GM19035 (cell line): ENCODE measurements at regions not wholly inside any gene's neighbourhood (a gene's known extent, or its start where the extent isn't known, plus 50 kb on each side); places are given as distances from the start of the nearest gene placed in this dataset.
"Not testable (repeated sequence)": the region's sequence is repeated elsewhere in the genome, so short reads cannot be mapped to it uniquely, and the experiment has no call there.

Experiments
- ATAC-seq: cut with Tn5 transposase; IDR thresholded peaks from one replicate; pipeline ENCODE4 v1.9.1; 2021; ENCODE audit not compliant: unreplicated experiment

GRCh38 chr9:99472240-99472915 is 250.3 kb downstream of the SEC61B start:
- no peak for ATAC-seq

- ATAC-seq = no peak
Observed at GRCh38 chr9:99472916-99473245, 250.8 kb downstream of the SEC61B start.

GRCh38 chr9:99474186-99474585 is 252.1 kb downstream of the SEC61B start:
- ATAC-seq = no peak

DNA sequence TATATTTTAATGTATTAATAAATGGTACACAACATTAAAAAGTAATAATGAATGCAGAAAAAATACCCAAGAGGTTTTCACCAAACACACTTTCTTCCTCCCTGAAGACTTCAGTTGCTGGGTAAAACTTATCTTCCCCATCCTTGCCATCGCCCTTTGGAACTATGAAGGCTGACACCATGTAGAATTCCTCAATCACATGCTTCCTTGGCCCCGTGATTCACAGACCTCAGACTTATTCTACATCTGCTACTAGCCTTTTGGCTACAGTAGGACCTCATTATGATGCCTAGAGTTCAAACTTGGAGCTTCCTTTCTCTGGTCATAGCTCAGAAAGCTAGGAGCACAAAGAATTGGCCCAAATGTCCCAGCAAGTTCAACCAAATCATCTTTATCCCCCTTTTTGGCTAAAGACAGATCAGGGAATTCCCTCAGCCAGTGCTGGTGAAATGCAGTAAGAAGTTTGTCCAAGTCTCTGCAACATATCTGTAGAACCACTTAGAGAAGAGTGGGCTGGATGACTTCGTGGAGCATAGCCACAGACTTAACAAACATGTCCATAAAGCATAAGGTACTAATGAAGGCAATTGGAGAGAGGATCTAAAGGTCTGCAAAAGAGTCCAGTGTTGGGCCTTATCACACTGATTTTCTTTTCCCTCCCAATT is 253.5 kb downstream of the SEC61B start:
- no peak for ATAC-seq

- no peak for ATAC-seq
Observed at GRCh38 chr9:99478469-99479027, 256.5 kb downstream of the SEC61B start.

DNA sequence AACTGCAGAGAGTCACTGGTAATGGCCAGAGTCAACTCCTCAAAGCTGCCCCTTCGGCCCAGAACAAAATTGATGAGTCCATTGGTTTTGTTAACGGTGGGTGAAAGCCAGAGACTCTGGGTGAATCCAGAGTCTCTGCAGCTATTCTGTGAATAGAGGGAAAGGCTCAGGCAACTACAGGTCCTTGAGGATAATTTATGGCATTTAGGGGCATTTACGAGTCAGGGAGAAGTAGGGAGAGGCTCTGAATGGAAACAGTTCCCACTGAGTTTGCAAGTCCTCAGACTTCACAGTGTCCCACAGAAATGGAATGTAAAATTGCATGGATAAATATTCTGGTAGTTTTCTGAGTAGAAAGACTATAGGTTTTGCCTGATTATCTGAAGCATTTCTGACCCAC is 257.8 kb downstream of the SEC61B start:
- no peak for ATAC-seq

DNA sequence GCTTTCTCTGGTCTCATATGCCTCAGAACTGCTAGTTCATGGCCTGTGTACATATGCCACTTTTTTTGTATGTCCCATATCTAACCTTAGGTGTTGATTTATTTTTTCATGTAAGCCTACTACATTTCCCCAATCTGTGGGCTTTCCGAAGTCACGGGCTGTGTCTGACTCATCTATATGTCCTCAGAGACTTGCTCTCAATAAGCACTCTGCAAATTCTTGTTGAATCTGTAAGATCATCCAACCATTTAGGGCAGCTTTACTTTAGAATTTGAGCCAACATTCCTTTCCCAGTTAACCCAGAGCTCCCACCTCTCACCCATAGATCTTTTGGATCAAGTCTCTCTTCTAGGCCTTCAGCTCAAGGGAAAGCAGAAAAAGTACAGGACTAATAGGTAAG is 263.4 kb downstream of the SEC61B start:
- no peak for ATAC-seq

GRCh38 chr9:99486684-99487083 is 264.6 kb downstream of the SEC61B start:
- no peak for ATAC-seq

- ATAC-seq = no peak
Observed at GRCh38 chr9:99488131-99489059, 266.3 kb downstream of the SEC61B start.

GRCh38 chr9:99489060-99489413 is 267.0 kb downstream of the SEC61B start:
- ATAC-seq = no peak

DNA sequence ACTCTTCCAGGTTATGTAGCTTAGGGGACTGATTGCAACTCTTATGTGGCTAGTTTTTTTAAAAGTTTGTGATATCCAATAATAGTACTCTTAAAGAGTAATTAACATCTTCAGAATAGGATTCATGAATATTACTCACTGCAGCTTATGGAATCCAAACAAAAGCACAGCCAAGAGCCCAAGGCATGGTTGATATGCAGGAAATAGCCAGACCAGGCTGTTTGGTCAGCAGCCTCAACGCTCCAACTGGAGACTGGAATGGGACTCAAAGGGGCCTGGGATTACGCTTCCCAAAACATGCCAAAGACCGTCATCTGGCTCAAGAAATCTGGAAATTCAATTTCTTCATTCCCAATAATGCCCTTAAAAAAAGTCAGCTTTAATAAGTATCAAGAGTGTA is 268.6 kb downstream of the SEC61B start:
- no peak for ATAC-seq

- ATAC-seq = no peak
Observed at GRCh38 chr9:99491408-99492158, 269.5 kb downstream of the SEC61B start.

DNA sequence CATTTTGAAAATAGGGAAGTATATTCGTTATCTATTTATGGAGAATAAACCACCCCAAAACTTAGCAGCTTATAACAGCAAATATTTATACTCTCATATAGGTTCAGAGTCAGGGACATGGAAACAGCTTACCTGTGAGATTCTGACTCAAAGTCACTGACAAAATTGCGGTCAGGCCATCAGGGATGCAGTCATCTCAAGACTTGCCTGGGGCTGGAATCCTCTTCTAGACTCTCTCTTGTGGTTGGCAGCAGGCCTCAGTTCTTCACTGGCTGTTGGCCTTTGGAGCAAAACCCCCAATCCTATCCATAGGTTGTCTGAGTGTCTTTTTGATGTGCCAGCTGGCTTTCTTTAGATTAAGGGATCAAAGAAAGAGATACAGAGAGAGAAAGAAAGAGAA is 275.6 kb downstream of the SEC61B start:
- no peak for ATAC-seq

GRCh38 chr9:99498979-99499378 is 276.9 kb downstream of the SEC61B start:
- ATAC-seq = not testable (repeated sequence)

- ATAC-seq = no peak
Observed at GRCh38 chr9:99505936-99506335, 283.9 kb downstream of the SEC61B start.

GRCh38 chr9:99506747-99507348 is 284.8 kb downstream of the SEC61B start:
- no peak for ATAC-seq

GRCh38 chr9:99509065-99509745 is 287.1 kb downstream of the SEC61B start:
- no peak for ATAC-seq

- no peak for ATAC-seq
Observed at GRCh38 chr9:99509900-99510535, 287.9 kb downstream of the SEC61B start.

DNA sequence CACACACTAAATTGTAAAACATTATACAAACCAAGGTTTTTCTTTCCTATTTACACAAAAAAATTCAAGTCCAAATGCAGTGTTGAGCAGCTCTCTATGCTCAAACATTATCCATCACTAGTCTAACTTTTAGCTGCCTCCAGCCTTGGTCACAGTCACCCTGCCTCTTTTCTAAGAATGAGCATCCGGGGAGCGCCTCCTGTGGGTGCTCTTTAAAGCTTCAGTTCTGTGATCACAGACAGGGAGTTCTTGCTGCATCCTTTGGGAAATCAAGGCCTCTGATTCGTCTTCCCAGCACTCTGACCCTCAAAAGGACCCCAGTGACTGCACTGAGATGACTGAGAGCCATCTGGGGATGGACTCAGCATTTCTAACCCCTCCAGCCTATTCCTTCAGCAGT is 289.6 kb downstream of the SEC61B start:
- ATAC-seq = no peak
